Osteocyte (in vitro differentiated cells): ENCODE measurements at regions not wholly inside any gene's neighbourhood (a gene's known extent, or its start where the extent isn't known, plus 50 kb on each side); places are given as distances from the start of the nearest gene placed in this dataset.
"Not testable (repeated sequence)": the region's sequence is repeated elsewhere in the genome, so short reads cannot be mapped to it uniquely, and the experiment has no call there.

Source experiments
- DNase-seq: peaks from one replicate; pipeline ENCODE4 v3.0.0; 2021; ENCODE audit warnings: mixed read lengths; ENCODE audit not compliant: unreplicated experiment; ENCODE audit errors: extremely low spot score
- H3K27ac Mint-ChIP-seq: one replicate; pipeline ENCODE4 v1.8.0; 2021; ENCODE audit warnings: mild to moderate bottlenecking, mixed read lengths; ENCODE audit not compliant: unreplicated experiment
- H3K27me3 Mint-ChIP-seq: one replicate; pipeline ENCODE4 v1.8.0; 2021; ENCODE audit warnings: mixed read lengths; ENCODE audit not compliant: unreplicated experiment
- H3K36me3 Mint-ChIP-seq: one replicate; pipeline ENCODE4 v1.8.0; 2021; ENCODE audit warnings: mixed read lengths; ENCODE audit not compliant: unreplicated experiment
- H3K4me1 Mint-ChIP-seq: one replicate; pipeline ENCODE4 v1.8.0; 2021; ENCODE audit warnings: mixed read lengths; ENCODE audit not compliant: unreplicated experiment
- H3K4me3 Mint-ChIP-seq: one replicate; pipeline ENCODE4 v1.8.0; 2021; ENCODE audit warnings: mild to moderate bottlenecking, moderate library complexity, mixed read lengths; ENCODE audit not compliant: unreplicated experiment
- H3K9me3 Mint-ChIP-seq: one replicate; pipeline ENCODE4 v1.8.0; 2021; ENCODE audit warnings: mixed read lengths; ENCODE audit not compliant: unreplicated experiment
- CTCF ChIP-seq: fragments of 200-600 bp; sonication (generic); IDR thresholded peaks from 2 replicates; pipeline ENCODE4 v1.5.0; 2021; ENCODE audit warnings: antibody characterized with exemption, mild to moderate bottlenecking, moderate library complexity

- Mint-ChIP-seq H3K4me1 (no peaks in the 10 kb centered on the region), H3K27ac (no peak overlapping the region), H3K27me3 (peaks cover 4% of the 10 kb centered on the region), H3K9me3 (peaks cover 4% of the 10 kb centered on the region), H3K36me3 (no peaks in the 10 kb centered on the region), H3K4me3 (no peak overlapping the region)
- no peak for DNase-seq
- TF ChIP-seq CTCF: no peak
Observed at GRCh38 chr18:21979171-21979560, 190.2 kb upstream of the GATA6 start.

GRCh38 chr18:21979759-21980158, 189.6 kb upstream of the GATA6 start:
- H3K4me1 Mint-ChIP-seq: no peaks in the 10 kb centered on the region
- peaks cover 4% of the 10 kb centered on the region for H3K27me3 Mint-ChIP-seq
- TF ChIP-seq CTCF: no peak
- peaks cover 4% of the 10 kb centered on the region for H3K9me3 Mint-ChIP-seq
- H3K4me3 Mint-ChIP-seq: no peak overlapping the region
- no peaks in the 10 kb centered on the region for H3K36me3 Mint-ChIP-seq
- H3K27ac Mint-ChIP-seq: no peak overlapping the region
- DNase-seq: no peak

GRCh38 chr18:21980744-21981143, 188.6 kb upstream of the GATA6 start:
- Mint-ChIP-seq H3K27ac (no peak overlapping the region), H3K36me3 (no peaks in the 10 kb centered on the region), H3K27me3 (peaks cover 7% of the 10 kb centered on the region), H3K9me3 (peaks cover 4% of the 10 kb centered on the region), H3K4me1 (no peaks in the 10 kb centered on the region), H3K4me3 (no peak overlapping the region)
- TF ChIP-seq CTCF: no peak
- no peak for DNase-seq

DNA sequence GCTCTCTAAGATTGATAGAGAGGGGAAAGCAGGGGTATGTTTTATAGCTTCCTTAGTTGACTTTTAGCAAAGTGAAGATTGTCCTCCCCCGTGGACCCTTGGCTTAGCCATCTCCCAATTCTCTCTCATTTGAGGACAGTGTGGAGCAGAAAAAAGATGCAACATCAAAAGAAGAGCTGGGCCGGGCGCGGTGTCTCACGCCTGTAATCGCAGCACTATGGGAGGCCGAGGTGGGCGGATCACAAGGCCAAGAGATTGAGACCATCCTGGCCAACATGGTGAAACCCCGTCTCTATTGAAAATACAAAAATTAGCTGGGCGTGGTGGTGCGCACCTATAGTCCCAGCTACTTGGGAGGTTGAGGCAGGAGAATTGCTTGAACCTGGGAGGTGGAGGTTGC, 187.9 kb upstream of the GATA6 start:
- not testable (repeated sequence) for H3K27ac Mint-ChIP-seq, DNase-seq, H3K36me3 Mint-ChIP-seq, H3K4me1 Mint-ChIP-seq, H3K4me3 Mint-ChIP-seq, H3K9me3 Mint-ChIP-seq, H3K27me3 Mint-ChIP-seq

DNA sequence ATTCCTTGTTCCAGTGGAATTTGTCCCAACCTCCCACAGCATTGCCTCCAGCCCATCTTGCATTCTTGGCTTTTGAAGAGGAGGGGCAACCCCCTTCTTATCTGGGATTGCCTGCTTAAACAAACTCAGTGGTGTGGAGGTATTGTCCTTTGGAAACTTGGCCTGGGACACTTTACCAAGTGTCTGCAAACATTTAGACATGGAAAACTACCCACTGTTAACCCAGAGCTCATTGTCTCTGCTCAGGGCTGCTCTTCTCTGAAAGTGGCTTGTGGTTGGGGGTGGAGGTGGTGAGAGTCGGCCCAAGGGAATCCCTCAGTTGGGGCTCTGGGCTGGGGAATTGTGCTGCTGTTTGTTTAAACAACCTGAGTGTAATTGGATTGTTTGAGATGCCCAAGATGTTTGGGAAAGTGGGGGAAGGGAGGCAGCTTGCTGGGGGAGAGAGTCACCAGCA, 178.3 kb upstream of the GATA6 start:
- peaks cover 4% of the 10 kb centered on the region for H3K4me1 Mint-ChIP-seq
- no peak for DNase-seq

More for the DNA sequence above, 178.3 kb upstream of the GATA6 start:
- H3K36me3 Mint-ChIP-seq: no peaks in the 10 kb centered on the region
- H3K27ac Mint-ChIP-seq: no peak overlapping the region
- no peaks in the 10 kb centered on the region for H3K9me3 Mint-ChIP-seq
- no peak for TF ChIP-seq CTCF
- H3K27me3 Mint-ChIP-seq: peaks cover 21% of the 10 kb centered on the region
- no peak overlapping the region for H3K4me3 Mint-ChIP-seq
